GM21737 (cell line): ENCODE measurements at regions not wholly inside any gene's neighbourhood (a gene's known extent, or its start where the extent isn't known, plus 50 kb on each side); places are given as distances from the start of the nearest gene placed in this dataset.

Experiments
- ATAC-seq: cut with Tn5 transposase; IDR thresholded peaks from one replicate; pipeline ENCODE4 v1.9.1; 2021; ENCODE audit warnings: mild to moderate bottlenecking, moderate library complexity; ENCODE audit not compliant: unreplicated experiment

- ATAC-seq = no peak
Measured at GRCh38 chr3:177524742-177525141, 327.5 kb upstream of the TBL1XR1 start.

- ATAC-seq = no peak
Measured at GRCh38 chr3:177525414-177525813, 328.1 kb upstream of the TBL1XR1 start.

GRCh38 chr3:177525987-177526712 is 328.9 kb upstream of the TBL1XR1 start:
- no peak for ATAC-seq

- no peak for ATAC-seq
Measured at GRCh38 chr3:177527182-177527581, 329.9 kb upstream of the TBL1XR1 start.

GRCh38 chr3:177528306-177529070 is 331.2 kb upstream of the TBL1XR1 start:
- no peak for ATAC-seq

GRCh38 chr3:177529071-177529550 is 331.8 kb upstream of the TBL1XR1 start:
- ATAC-seq = no peak

- no peak for ATAC-seq
Measured at GRCh38 chr3:177529716-177530335, 332.5 kb upstream of the TBL1XR1 start.

GRCh38 chr3:177530908-177531307 is 333.6 kb upstream of the TBL1XR1 start:
- ATAC-seq = no peak

- no peak for ATAC-seq
Measured at GRCh38 chr3:177536873-177537272, 339.6 kb upstream of the TBL1XR1 start.

GRCh38 chr3:177537612-177538011 is 340.3 kb upstream of the TBL1XR1 start:
- ATAC-seq = no peak

GRCh38 chr3:177538048-177538749 is 340.9 kb upstream of the TBL1XR1 start:
- ATAC-seq = no peak

- peak; percentile 94 for ATAC-seq
Measured at GRCh38 chr3:177538750-177539730, 341.8 kb upstream of the TBL1XR1 start.

GRCh38 chr3:177541541-177541940 is 344.3 kb upstream of the TBL1XR1 start:
- ATAC-seq = no peak

GRCh38 chr3:177545964-177546363 is 348.7 kb upstream of the TBL1XR1 start:
- no peak for ATAC-seq

GRCh38 chr3:177547711-177548350 is 350.5 kb upstream of the TBL1XR1 start:
- ATAC-seq = no peak

- ATAC-seq = no peak
Measured at GRCh38 chr3:177550667-177551066, 353.4 kb upstream of the TBL1XR1 start.

GRCh38 chr3:177551431-177551836 is 354.2 kb upstream of the TBL1XR1 start:
- no peak for ATAC-seq

GRCh38 chr3:177552051-177552450 is 354.8 kb upstream of the TBL1XR1 start:
- no peak for ATAC-seq

GRCh38 chr3:177553012-177553411 is 355.7 kb upstream of the TBL1XR1 start:
- ATAC-seq = no peak
